ENCODE measurements at regions not wholly inside any gene's neighbourhood (a gene's known extent, or its start where the extent isn't known, plus 50 kb on each side); places are given as distances from the start of the nearest gene placed in this dataset.

- no peak for DNase-seq
Observed at GRCh38 chr9:84456527-84456926, 116.0 kb upstream of the SLC28A3 start.

DNA sequence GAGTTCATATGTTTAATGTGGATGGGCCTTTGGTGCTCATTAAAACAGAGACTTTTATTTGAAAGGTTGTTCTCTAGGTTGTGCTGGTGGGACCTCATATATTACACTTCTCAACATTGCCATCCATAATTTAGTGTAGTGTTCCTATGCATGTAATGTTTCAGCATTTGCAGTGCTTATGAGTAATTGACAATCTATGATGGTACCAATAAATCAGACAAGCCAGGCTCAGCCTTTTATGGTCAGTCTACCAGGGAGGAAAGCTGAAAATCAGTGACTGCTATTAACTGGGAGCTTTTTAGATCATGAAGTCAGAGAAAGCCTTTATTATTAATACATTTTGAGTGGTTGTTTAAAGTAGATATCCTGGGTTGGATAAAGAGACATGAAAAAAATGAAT lies 120.1 kb upstream of the SLC28A3 start:
- no peak for DNase-seq

DNA sequence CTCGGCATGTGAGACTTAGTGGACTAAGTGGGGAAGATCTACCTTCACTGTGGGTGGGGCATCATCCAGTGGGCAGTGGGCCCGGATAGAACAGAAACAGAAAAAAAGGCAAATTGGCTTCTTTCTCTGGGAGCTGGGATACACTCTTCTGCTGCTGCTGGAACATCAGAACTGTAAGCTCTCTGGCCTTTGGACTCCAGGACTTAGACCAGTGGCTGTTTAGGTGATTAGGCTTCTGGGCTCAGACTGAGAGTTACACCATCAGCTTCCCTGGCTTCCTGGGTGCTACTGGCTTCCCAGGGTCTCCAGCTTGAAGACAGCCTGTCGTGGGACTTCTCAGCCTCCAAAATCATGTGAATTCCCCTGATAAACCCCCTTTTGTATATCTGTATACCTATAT lies 122.7 kb upstream of the SLC28A3 start:
- no peak for DNase-seq

- DNase-seq = no peak
Observed at GRCh38 chr9:84466580-84467285, 126.2 kb upstream of the SLC28A3 start.

DNA sequence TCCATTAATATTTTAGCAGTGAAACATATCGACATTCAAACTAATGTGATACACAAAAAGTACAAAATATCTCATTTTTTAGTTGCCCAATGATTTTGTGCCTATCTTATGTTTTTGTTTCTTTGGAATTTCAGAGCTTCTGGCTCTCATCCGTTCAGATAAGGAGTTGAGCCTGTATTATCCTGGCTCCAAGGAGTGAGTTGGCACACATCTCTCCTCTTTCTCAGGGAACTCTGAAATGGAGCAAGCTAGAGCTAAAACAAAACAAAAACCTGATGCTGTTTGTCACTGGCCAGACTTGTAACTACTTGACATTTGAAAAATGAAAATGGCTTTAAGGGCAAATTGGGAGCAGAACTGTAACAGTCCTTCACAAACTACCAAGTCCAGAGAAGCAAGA lies 131.3 kb upstream of the SLC28A3 start:
- DNase-seq = no peak

DNA sequence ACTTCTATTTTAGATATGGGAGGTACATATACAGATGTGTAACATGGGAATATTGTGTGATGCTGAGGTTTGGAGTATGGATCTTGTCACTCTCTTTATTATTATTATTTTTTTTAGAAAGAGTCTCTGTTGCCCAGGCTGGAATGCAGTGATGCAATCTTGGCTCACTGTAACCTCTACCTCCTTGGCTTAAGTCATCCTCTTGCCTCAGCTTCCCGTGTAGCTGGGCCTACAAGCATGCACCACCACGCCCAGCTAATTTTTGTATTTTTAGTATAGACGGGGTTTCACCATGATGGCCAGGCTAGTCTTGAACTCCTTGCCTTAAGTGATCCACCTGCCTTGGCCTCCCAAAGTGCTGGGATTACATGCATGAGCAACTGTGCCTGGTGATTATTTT lies 138.4 kb upstream of the SLC28A3 start:
- no peak for DNase-seq

DNA sequence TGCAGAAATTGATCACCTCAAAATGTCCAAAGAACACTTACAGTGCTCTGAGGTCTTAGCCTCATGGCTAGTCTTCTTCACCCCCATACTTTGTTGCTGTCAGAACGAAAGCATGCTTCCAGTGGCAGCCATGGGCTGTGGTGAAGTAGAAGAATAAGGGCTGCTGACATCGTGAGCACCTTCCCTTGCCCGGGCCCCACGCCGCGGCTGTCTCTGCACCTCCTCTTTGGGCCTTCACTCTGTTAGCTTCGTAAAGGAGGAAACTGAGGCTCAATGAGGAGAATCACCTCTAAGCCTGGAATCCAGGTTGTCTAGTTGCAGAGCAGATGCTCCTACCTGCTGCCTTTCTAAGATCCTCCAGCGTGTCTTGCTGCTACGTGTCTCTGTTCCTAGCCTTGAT lies 139.5 kb upstream of the SLC28A3 start:
- DNase-seq = no peak

DNA sequence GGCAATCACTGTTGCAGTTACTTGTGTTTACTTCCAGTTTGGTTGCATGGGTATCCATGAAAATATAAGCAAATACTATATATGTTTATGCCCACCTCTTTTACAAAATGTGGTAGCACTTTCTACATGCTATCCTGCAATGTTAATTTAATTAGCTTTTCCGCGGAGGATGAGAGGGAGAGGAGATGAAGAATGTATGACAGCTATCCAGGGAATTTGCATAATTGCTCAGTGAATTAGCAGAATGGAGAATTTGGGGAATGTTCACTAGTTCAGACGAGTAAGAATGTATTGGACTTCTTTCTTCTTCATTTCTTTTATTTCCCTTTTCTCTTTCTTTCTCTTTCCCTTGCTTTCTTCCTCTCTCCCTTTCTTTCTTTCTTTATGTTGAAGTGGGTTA lies 140.7 kb upstream of the SLC28A3 start:
- DNase-seq = no peak

GRCh38 chr9:84481636-84482218 lies 141.2 kb upstream of the SLC28A3 start:
- no peak for DNase-seq

- DNase-seq = no peak
Observed at GRCh38 chr9:84482607-84483006, 142.0 kb upstream of the SLC28A3 start.

DNA sequence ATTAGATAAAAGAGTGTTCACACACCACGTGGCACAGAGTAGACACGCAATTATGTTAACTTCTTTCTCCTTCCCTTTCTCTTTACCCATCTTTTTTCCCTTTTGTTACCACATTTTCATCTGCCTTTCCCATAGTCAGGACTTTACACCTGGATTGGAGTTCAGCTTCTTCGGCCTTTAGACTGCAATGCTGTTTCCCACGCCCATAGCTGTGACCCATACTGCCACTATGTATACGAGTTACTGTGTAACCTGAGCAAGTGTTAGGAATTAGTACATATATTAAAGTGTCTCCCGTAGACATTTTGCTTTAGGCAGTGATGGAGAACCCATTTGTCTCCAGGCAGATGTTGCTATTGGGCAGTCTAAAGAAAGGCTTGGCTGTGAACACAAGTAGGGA lies 143.6 kb upstream of the SLC28A3 start:
- DNase-seq = no peak

GRCh38 chr9:84485539-84485938 lies 145.0 kb upstream of the SLC28A3 start:
- DNase-seq = no peak

GRCh38 chr9:84486663-84487062 lies 146.1 kb upstream of the SLC28A3 start:
- DNase-seq = no peak

GRCh38 chr9:84490206-84490841 lies 149.8 kb upstream of the SLC28A3 start:
- no peak for DNase-seq

GRCh38 chr9:84490842-84491325 lies 150.3 kb upstream of the SLC28A3 start:
- DNase-seq = no peak

DNA sequence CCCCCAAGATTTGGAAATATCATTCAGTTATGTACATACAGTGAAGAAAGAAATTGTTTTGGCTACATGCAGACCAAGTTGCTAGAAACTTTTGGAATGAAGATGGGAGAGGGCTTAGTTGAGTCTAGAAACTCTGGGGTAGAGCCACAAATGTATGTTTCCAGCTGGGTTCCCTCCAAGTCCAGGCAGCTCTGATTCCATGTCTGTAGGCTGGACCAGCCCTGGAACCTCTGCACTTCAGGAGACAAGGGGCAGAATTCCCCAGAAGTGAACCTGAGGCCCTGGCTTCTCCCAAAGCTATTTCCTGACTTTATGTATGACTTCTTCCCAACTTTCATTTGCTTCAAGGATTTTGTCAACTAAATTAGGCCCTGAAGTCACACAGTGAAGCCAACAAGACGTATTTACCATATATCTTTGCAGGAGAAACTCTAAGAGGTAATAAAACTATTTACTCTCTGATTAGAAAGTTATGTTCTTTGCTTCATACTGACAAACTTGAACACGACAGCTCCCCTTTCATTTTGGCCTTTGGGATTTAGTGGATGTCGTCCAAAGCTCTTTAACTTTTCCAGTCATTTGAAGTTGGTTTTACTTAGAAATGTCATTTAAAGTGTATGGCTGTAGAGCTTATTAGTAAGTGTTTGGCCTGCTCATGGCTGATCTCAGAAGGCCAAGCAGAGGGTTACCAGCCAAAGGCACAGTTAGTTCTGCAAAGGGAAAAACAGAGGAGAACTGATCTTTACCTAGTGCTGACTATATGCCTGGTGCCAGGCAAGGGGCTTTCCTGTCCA lies 152.0 kb upstream of the SLC28A3 start:
- no peak for DNase-seq

DNA sequence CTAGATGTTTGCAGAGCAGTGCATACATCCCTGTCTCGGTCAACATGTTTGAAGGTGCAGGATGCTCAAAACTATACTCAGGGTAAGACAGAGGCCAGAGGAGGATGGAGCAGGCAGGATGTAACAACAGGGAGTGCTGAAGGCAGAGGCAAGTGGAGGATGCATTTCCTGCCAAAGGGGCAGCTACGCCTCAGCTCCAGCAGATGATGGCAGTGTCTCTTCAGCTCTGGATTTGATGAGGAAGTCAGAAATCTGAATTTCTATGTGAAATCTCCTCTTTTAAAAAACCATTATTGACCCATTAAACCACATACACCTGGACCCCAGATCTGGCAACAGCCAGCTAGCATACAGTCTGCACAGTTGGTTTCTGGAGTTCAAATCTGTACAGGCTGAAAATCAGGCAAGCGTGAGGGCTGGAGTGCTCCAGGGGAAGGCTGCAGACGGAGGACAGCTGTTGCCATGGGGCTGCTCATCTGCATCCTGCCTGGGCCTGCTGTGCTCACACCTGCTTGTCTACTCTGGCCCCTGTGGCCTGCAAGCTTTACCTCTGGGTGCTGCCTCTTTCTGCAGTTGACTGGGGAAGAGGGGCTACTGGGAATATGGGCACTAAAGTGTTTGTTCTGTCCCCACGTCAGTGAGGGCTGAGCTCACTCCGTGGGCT lies 152.9 kb upstream of the SLC28A3 start:
- no peak for DNase-seq

GRCh38 chr9:84499969-84500582 lies 159.5 kb upstream of the SLC28A3 start:
- DNase-seq = no peak

GRCh38 chr9:84500826-84501225 lies 160.3 kb upstream of the SLC28A3 start:
- DNase-seq = no peak

- DNase-seq = no peak
Observed at GRCh38 chr9:84501587-84501986, 161.0 kb upstream of the SLC28A3 start.

DNA sequence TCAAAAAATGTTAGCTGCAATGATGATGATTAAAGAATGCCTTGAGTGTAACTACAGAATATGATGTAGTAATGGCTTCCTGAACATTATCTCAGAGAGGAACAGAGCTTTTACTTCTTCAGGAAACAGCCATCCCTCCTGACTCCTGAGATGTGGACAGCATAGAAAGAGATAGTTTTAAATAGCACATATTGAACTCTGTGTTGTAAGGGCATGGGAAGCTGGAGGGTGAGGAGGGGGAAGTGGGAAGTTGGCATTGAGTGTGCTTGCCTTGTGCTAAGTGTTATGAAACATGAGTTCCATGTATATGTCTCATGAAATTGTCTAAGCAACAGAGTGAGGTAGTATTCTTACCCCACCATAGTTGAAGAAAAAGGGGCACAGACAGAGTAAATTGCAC lies 161.5 kb upstream of the SLC28A3 start:
- DNase-seq = no peak

DNA sequence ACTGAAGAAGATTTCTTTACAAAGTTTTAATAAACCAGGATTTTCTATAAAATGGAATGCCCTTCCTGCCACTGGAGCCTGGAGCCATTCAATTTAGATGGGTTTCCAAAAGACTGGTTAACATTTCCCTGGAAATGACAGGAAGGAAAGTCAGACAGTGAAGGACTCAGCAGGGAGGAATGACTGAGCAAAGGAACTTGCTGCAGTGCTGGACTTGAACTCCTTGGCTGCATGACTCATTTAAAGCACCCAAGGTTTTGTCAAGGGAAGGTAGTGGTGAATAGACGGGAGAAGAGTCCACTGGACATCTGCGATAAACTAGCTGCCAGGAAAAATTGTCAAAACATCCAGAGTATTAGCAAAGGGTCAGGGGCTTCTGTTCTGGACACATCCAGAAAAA lies 163.8 kb upstream of the SLC28A3 start:
- DNase-seq = no peak

DNA sequence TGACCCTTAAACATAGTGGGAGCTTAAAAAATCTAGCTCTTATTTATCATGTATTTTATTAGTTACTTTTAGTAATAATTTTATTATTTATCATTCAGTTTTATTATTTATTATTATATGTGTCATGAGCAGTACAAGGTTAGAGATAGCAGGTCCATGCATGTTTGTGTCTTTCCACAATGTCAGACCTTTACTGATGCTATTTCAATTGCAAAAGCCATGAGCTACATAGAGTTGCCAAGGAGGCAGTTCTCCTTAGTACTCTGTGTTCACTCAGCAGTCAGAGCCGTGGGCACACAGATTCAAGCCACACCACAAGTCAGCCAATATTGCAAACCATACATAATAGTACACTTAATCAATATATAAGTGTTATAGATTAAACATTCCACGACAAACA lies 157.9 kb upstream of the NTRK2 start:
- no peak for DNase-seq

Measured in CD4-positive, alpha-beta T cell treated with Interleukin-10 for 1 hour (primary cell).